ENCODE measurements at regions not wholly inside any gene's neighbourhood (a gene's known extent, or its start where the extent isn't known, plus 50 kb on each side); places are given as distances from the start of the nearest gene placed in this dataset.

GRCh38 chr5:114977979-114978573 lies 191.6 kb downstream of the TRIM36 start:
- DNase-seq (ENCODE audit: low read depth): no peak
- in situ Hi-C loops (cut with HindIII; ENCODE audit: low pct_unique_long_range_greater_than_20kb, low sequenced_read_pairs): no loop called here

- in situ Hi-C loops (cut with HindIII; ENCODE audit: low pct_unique_long_range_greater_than_20kb, low sequenced_read_pairs): no loop called here
- no peak for DNase-seq (ENCODE audit: low read depth)
These were observed 200.2 kb downstream of the TRIM36 start for GRCh38 chr5:114969482-114969881.

- in situ Hi-C loops (cut with HindIII; ENCODE audit: low pct_unique_long_range_greater_than_20kb, low sequenced_read_pairs): no loop called here
- no peak for DNase-seq (ENCODE audit: low read depth)
These were observed 212.3 kb downstream of the TRIM36 start for GRCh38 chr5:114957384-114957783.

- in situ Hi-C loops (cut with HindIII; ENCODE audit: low pct_unique_long_range_greater_than_20kb, low sequenced_read_pairs): no loop called here
These were observed 216.1 kb downstream of the TRIM36 start for GRCh38 chr5:114953565-114953964.

GRCh38 chr5:114952876-114953275 lies 216.8 kb downstream of the TRIM36 start:
- in situ Hi-C loops (cut with HindIII; ENCODE audit: low pct_unique_long_range_greater_than_20kb, low sequenced_read_pairs): no loop called here
- no peak for DNase-seq (ENCODE audit: low read depth)

More at GRCh38 chr5:114953565-114953964, 216.1 kb downstream of the TRIM36 start:
- no peak for DNase-seq (ENCODE audit: low read depth)

DNA sequence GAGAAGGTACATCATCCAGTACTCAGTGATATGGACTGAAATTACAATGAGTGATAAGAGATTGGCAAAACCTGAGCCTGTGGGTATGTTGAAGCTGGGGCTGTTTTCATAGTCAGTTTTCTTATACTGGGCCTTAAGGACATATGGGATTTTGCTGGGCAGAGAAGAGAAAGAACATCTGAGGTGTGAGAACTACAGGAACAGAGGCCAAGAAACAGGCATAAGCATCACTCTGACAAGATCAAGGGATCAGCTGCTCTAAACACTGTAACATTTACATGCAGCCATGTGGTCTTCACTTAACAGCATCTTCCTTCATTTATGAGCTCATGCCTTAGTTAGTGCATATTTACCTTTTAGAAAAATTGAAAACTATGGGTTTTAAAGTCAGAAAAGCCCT lies 220.0 kb downstream of the TRIM36 start:
- DNase-seq (ENCODE audit: low read depth): no peak
- in situ Hi-C loops (cut with HindIII; ENCODE audit: low pct_unique_long_range_greater_than_20kb, low sequenced_read_pairs): no loop called here

- in situ Hi-C loops (cut with HindIII; ENCODE audit: low pct_unique_long_range_greater_than_20kb, low sequenced_read_pairs): no loop called here
- no peak for DNase-seq (ENCODE audit: low read depth)
These were observed 220.6 kb downstream of the TRIM36 start for GRCh38 chr5:114948986-114949621.

- DNase-seq (ENCODE audit: low read depth): no peak
- in situ Hi-C loops (cut with HindIII; ENCODE audit: low pct_unique_long_range_greater_than_20kb, low sequenced_read_pairs): no loop called here
These were observed 221.3 kb downstream of the TRIM36 start for GRCh38 chr5:114948363-114948762.

DNA sequence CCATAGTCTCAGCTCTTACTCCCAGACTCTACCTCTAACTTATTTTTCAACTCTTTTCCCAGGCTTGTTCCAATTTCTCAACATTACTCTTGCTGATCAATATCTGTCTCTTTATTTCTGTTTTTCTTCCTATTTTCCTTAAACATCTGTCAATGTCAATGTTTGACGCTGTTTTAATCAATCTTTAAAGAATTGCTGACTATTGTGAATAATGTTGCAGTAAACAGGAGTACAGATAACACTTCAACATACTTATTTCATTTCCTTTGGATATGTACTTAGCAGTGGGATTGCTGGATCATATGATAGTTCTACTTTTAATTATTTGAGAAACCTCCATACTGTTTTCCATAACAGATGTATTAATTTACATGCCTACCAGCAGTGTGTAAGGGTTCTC lies 229.0 kb downstream of the TRIM36 start:
- in situ Hi-C loops (cut with HindIII; ENCODE audit: low pct_unique_long_range_greater_than_20kb, low sequenced_read_pairs): no loop called here
- no peak for DNase-seq (ENCODE audit: low read depth)

- in situ Hi-C loops (cut with HindIII; ENCODE audit: low pct_unique_long_range_greater_than_20kb, low sequenced_read_pairs): no loop called here
- no peak for DNase-seq (ENCODE audit: low read depth)
These were observed 234.2 kb downstream of the TRIM36 start for GRCh38 chr5:114935490-114935889.

- in situ Hi-C loops (cut with HindIII; ENCODE audit: low pct_unique_long_range_greater_than_20kb, low sequenced_read_pairs): no loop called here
- DNase-seq (ENCODE audit: low read depth): no peak
These were observed 240.9 kb downstream of the TRIM36 start for GRCh38 chr5:114928644-114929462.

DNA sequence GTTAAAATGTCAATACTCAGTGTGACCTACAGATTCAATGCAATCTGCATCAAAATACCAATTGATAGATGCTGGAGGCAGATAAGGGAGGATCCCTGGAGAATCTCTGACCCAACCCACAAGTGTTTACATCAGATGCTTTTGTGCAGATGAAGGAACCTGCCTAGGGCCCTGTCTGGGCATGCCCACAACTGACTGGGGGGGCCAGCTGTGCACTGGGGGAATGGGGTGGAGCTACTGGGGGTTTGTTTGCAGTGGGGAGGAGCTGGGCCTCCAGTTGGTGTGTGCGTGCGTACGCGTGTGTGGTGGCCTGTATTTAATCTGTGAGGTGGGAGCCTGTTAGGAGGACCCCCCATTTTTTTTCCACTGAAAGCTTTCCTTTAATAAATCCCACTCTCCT lies 244.9 kb downstream of the TRIM36 start:
- no peak for DNase-seq (ENCODE audit: low read depth)
- in situ Hi-C loops (cut with HindIII; ENCODE audit: low pct_unique_long_range_greater_than_20kb, low sequenced_read_pairs): no loop called here

- no peak for DNase-seq (ENCODE audit: low read depth)
- in situ Hi-C loops (cut with HindIII; ENCODE audit: low pct_unique_long_range_greater_than_20kb, low sequenced_read_pairs): no loop called here
These were observed 257.4 kb downstream of the TRIM36 start for GRCh38 chr5:114912189-114912920.

DNA sequence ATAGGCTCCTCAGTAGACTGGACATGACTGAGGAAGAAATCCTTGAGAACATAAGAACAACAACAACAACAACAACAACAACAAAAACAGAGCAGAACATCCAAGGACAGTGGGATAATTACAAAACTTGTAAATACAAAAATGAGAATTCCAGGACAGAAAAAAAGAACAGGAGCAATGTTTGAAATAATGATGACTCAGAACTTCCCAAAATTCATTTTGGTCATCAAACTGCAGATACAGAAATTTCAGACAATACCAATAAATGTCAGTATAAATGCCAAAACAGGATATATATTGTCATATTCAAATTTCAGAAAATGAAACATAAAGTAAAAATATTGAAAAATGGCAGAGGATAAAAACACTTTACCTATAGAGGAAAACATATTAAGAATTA lies 259.0 kb downstream of the TRIM36 start:
- DNase-seq (ENCODE audit: low read depth): no peak
- in situ Hi-C loops (cut with HindIII; ENCODE audit: low pct_unique_long_range_greater_than_20kb, low sequenced_read_pairs): no loop called here

DNA sequence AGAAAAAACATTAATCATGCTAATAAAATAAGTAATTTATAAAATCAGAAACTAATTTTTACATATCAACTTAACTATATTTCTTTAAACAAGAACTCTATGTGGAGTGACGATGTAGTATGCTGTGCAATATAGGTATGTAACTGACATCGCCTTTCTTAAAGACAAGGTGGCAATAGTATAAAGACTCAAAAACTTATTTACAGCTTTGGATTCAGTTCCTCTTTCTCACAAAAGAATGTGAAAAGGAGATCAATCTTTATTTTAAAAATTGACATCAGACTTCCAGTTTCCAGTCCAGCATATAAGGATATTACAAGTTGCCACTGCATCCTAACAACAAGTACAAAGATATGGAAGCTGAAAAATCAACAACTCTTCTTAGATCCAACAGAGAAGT lies 260.3 kb downstream of the TRIM36 start:
- no peak for DNase-seq (ENCODE audit: low read depth)

DNA sequence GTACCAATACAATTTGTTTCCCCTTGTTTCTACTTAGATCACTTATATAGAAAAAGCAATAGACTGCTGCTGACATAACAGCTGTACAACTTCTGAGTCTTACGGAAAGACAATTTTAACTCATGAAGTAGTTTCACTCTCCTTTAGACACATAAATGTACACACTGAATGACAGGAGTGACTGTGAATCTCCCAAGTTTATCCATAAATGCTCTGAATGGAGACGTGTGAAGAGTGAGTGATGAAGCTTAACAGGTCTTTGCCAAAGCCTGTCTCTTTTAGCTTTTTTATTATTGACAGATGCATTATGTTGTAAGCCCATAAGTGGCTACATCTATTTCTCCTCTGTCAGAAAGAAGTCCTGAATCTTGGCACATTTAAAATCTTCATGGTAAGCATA lies 265.9 kb downstream of the TRIM36 start:
- no peak for DNase-seq (ENCODE audit: low read depth)
- in situ Hi-C loops (cut with HindIII; ENCODE audit: low pct_unique_long_range_greater_than_20kb, low sequenced_read_pairs): no loop called here

More for the DNA sequence above, 260.3 kb downstream of the TRIM36 start:
- in situ Hi-C loops (cut with HindIII; ENCODE audit: low pct_unique_long_range_greater_than_20kb, low sequenced_read_pairs): no loop called here

DNA sequence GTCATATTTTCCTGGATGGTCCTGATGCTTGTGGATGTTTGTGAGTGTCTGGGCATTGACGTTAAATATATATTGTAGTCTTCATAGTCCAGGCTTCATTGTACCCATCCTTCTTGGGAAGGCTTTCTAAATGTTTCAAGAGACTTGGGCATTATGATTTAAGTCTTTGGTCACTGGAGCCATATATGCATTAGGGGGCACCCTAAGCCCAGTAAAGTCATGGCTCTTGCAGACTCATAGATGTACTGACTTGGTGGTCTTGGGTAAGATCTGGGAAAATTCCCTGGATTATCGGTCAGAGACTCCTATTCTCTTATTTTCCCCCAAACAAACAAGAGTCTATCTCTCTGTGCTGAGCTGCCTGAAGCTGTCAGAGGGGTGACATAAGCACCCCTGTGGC lies 271.1 kb downstream of the TRIM36 start:
- DNase-seq (ENCODE audit: low read depth): no peak
- in situ Hi-C loops (cut with HindIII; ENCODE audit: low pct_unique_long_range_greater_than_20kb, low sequenced_read_pairs): no loop called here

DNA sequence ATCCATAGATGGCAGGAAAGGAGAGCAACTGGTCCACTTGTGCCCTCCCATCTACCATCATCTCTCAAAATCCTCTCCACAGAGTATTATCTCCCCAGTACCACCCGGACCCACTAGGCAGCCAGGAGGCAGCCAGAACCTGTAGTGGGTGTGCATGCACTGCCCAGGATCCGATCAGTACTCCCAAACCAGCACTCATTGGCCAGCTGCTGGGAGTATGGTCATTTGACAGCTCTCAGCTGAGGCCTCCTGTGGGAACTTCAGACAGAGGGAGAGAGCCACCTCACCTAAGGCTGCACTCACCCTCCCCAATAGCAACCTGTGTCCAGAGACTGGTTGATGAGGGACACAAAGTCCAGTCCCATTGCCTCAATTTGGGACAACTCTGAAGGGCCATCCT lies 286.0 kb downstream of the TRIM36 start:
- in situ Hi-C loops (cut with HindIII; ENCODE audit: low pct_unique_long_range_greater_than_20kb, low sequenced_read_pairs): no loop called here
- DNase-seq (ENCODE audit: low read depth): no peak

- no peak for DNase-seq (ENCODE audit: low read depth)
- in situ Hi-C loops (cut with HindIII; ENCODE audit: low pct_unique_long_range_greater_than_20kb, low sequenced_read_pairs): no loop called here
These were observed 310.3 kb downstream of the TRIM36 start for GRCh38 chr5:114859438-114859735.
